Panc1 (cell line): ENCODE measurements at regions not wholly inside any gene's neighbourhood (a gene's known extent, or its start where the extent isn't known, plus 50 kb on each side); places are given as distances from the start of the nearest gene placed in this dataset.

ENCODE experiments used
- ATAC-seq: fragments of 200-7000 bp; cut with Tn5 transposase; 2 replicates; pipeline ENCODE4 v1.9.1; 2020; ENCODE audit warnings: mild to moderate bottlenecking, moderate library complexity
- BruUV-seq: library from RNA; stranded (reverse); fragments of 400-500 nt; replicated peaks from 2 replicates; lab custom pipeline; 2021; lab: Mats Ljungman, UMichigan
- CTCF ChIA-PET: fragments of 300-600 bp; sonication (Branson Sonifier 250); formaldehyde crosslinking; loops from one replicate; lab custom pipeline; 2022; ENCODE audit warnings: antibody characterized with exemption; lab: Charles Lee
- POLR2A ChIA-PET: fragments of 300-600 bp; sonication (Branson Sonifier 250); formaldehyde crosslinking; loops from one replicate; lab custom pipeline; 2022; ENCODE audit warnings: antibody characterized with exemption; lab: Charles Lee
- DNase-seq: peaks from one replicate; pipeline ENCODE4 v3.0.0-alpha.2; 2010; ENCODE audit warnings: low read depth, low spot score
- H3K27ac ChIP-seq: 2 replicates; pipeline ENCODE4 v1.5.1; 2011; ENCODE audit warnings: mild to moderate bottlenecking, low read length, inconsistent platforms
- H3K27me3 ChIP-seq: fragments of 200-500 bp; sonication (Bioruptor generic); 2 replicates; pipeline ENCODE4 v1.6.0; 2014; ENCODE audit warnings: low read length, inconsistent platforms; ENCODE audit not compliant: control insufficient read depth, insufficient read depth
- H3K36me3 ChIP-seq: fragments of 200-500 bp; sonication (Bioruptor generic); 2 replicates; pipeline ENCODE4 v1.5.1; 2014; ENCODE audit warnings: inconsistent platforms, mild to moderate bottlenecking, low read length, moderate library complexity; ENCODE audit not compliant: control insufficient read depth, insufficient read depth
- H3K4me1 ChIP-seq: 2 replicates; pipeline ENCODE4 v1.5.1; 2011; ENCODE audit warnings: inconsistent platforms, mild to moderate bottlenecking, low read length, moderate library complexity; ENCODE audit not compliant: control insufficient read depth, insufficient read depth
- H3K4me3 ChIP-seq, 2 experiments: 2 replicates each; pipeline ENCODE4 v1.5.1; 2011 to 2012; ENCODE audit warnings: low read depth in 2 of 2, low read length in 2 of 2, mild to moderate bottlenecking in 2 of 2, inconsistent platforms in 1 of 2, moderate library complexity in 1 of 2
- H3K9me3 ChIP-seq: fragments of 200-500 bp; sonication (Bioruptor generic); 2 replicates; pipeline ENCODE4 v1.5.1; 2014; ENCODE audit warnings: low read depth, mild to moderate bottlenecking, inconsistent platforms, low read length, moderate library complexity; ENCODE audit not compliant: control insufficient read depth, insufficient read depth
- CTCF ChIP-seq: fragments of 450-650 bp; IDR thresholded peaks from 2 replicates; pipeline ENCODE4 v1.5.1; 2017; ENCODE audit warnings: mild to moderate bottlenecking
- POLR2AphosphoS5 ChIP-seq: IDR thresholded peaks from 2 replicates; pipeline ENCODE4 v1.6.1; 2012; ENCODE audit warnings: mild to moderate bottlenecking, low read depth, low read length, moderate library complexity
- REST ChIP-seq, 2 experiments: IDR thresholded peaks; 2 replicates each; pipeline ENCODE4 v1.6.1; 2011 to 2012; ENCODE audit warnings: low read depth in 2 of 2, control low read depth in 1 of 2, low read length in 1 of 2, mild to moderate bottlenecking in 1 of 2, moderate library complexity in 1 of 2; ENCODE audit not compliant: insufficient read depth in 1 of 2
- SIN3A ChIP-seq: IDR thresholded peaks from 2 replicates; pipeline ENCODE4 v1.6.1; 2012; ENCODE audit warnings: low read depth, mild to moderate bottlenecking, low read length, moderate library complexity, borderline replicate concordance; ENCODE audit not compliant: insufficient read depth
- TCF7L2 ChIP-seq: IDR thresholded peaks from 2 replicates; pipeline ENCODE4 v1.6.1; 2011; ENCODE audit warnings: mild to moderate bottlenecking, low read depth, low read length, inconsistent platforms
- in situ Hi-C: cut with HindIII; loops from 2 replicates; pipeline ENCODE4 v1.10.0; 2016; ENCODE audit warnings: low sequenced_read_pairs, low pct_unique_long_range_greater_than_20kb
- intact Hi-C: fragments of 100-400 bp; cut with micrococcal nuclease; formaldehyde crosslinking; loops from one replicate; pipeline ENCODE4 v1.10.0; 2022; ENCODE audit not compliant: unreplicated experiment

- ChIA-PET CTCF (interaction anchor here (0.6 kb wide), 2 partner anchors 24 to 30 kb away, joined by 3 to 7 read pairs; no protein-coding TSS in a partner anchor), POLR2A (no interaction called here)
- Histone ChIP-seq H3K4me3 (no peak overlapping the region), H3K4me1 (no peaks in the 10 kb centered on the region), H3K27me3 (0 out of 2 replicates have a peak, but pooled peaks cover 7% of the 10 kb centered on the region), H3K9me3 (no peaks in the 10 kb centered on the region), H3K36me3 (no peaks in the 10 kb centered on the region), H3K27ac (no peak overlapping the region)
- TF ChIP-seq CTCF (no peak), TCF7L2 (no peak), REST (IDR thresholded peaks at IDR 0.05; ENCODE audit: insufficient read depth in 1 of 2, low read depth in 2 of 2, low read length in 1 of 2) (no peak), SIN3A (no peak), POLR2AphosphoS5 (no peak)
- no peak for DNase-seq
- in situ Hi-C loops: no loop called here
- BruUV-seq: no TSS peak
- intact Hi-C loops: no loop called here
- ATAC-seq: no peak
These were observed 209.2 kb downstream of the ZNF516 start for GRCh38 chr18:76285866-76286265.

- intact Hi-C loops: no loop called here
- ChIA-PET CTCF (no interaction called here), POLR2A (no interaction called here)
- DNase-seq (no peak), ATAC-seq (no peak)
- in situ Hi-C loops: no loop called here
- TF ChIP-seq TCF7L2: no peak
- no peak for TF ChIP-seq CTCF
- no peak for TF ChIP-seq POLR2AphosphoS5
- TF ChIP-seq SIN3A: no peak
- TF ChIP-seq REST (IDR thresholded peaks at IDR 0.05; ENCODE audit: insufficient read depth in 1 of 2, low read depth in 2 of 2, low read length in 1 of 2): no peak
- Histone ChIP-seq H3K9me3 (no peaks in the 10 kb centered on the region), H3K4me1 (no peaks in the 10 kb centered on the region), H3K4me3 (no peak overlapping the region), H3K36me3 (no peaks in the 10 kb centered on the region), H3K27ac (no peak overlapping the region), H3K27me3 (peaks cover 17% of the 10 kb centered on the region)
- no TSS peak for BruUV-seq
These were observed 213.5 kb downstream of the ZNF516 start for GRCh38 chr18:76281565-76281964.
